ENCODE measurements at regions not wholly inside any gene's neighbourhood (a gene's known extent, or its start where the extent isn't known, plus 50 kb on each side); places are given as distances from the start of the nearest gene placed in this dataset.

DNA sequence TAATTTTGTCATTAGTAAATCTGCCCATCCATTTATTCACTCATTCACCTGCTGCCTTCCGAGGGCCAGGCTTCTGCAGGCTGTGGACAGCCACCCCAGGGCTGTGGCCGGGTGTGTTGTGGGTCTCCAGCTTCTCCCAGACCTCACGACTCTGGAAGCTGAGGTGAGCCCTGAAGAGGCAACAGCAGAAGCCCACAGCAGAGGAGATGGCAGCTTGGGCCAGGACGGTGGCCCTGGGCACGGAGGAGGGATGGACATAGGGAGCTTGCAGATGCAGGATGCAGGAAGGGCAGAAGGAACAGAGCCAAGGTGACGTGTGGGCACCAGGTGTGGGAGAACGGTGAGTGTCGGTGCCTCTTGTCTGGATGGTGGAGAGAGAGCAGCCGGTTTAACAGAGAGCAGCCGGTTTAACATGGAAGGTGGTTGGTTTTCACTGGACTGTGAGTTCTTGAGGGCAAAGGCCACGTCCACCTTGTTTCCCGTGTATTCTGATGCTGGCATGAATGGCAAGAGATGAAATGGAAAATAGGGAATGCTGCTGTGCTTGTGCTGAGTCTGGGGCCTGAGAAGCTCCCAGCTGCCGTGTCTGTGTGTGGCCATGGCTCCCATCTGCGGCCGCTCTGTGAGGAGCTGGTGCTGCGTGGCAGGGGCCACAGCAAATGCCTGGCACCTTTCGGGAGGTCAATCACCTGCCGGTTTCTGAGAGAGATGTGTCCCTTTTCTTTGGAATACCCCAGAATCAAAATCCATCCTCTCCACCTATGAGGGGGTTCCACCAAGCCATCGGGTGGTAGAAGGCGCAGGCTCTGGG is 669.9 kb downstream of the BRD1 start:
- intact Hi-C loops (cut with micrococcal nuclease), result no loop called here
- Histone ChIP-seq H3K27me3 (ENCODE audit: control insufficient read depth, insufficient read depth, low read length) (no peaks in the 10 kb centered on the region), H3K4me1 (ENCODE audit: control insufficient read depth, insufficient read depth, low read length) (no peaks in the 10 kb centered on the region), H3K36me3 (ENCODE audit: control insufficient read depth, insufficient read depth, low read length) (no peaks in the 10 kb centered on the region), H3K4me3 (ENCODE audit: low read length) (no peak overlapping the region), H3K27ac (ENCODE audit: low read length) (no peak overlapping the region), H3K9me3 (ENCODE audit: control insufficient read depth, insufficient read depth, low read length) (no peaks in the 10 kb centered on the region)
- Mint-ChIP-seq H3K4me3 (no peak overlapping the region), H3K27me3 (ENCODE audit: low read depth in 2 of 2) (peaks cover 0 to 3% of the 10 kb centered on the region in 2 donors), H3K27ac (no peak overlapping the region), H3K36me3 (no peaks in the 10 kb centered on the region), H3K9me3 (no peaks in the 10 kb centered on the region), H3K4me1 (no peaks in the 10 kb centered on the region)
- ATAC-seq, result no peak
- DNase-seq, result no peak
- 87% methylated on average over 20 of the region's 20 CpGs for WGBS (ENCODE audit: insufficient coverage)
- TF ChIP-seq, protein P1, sequence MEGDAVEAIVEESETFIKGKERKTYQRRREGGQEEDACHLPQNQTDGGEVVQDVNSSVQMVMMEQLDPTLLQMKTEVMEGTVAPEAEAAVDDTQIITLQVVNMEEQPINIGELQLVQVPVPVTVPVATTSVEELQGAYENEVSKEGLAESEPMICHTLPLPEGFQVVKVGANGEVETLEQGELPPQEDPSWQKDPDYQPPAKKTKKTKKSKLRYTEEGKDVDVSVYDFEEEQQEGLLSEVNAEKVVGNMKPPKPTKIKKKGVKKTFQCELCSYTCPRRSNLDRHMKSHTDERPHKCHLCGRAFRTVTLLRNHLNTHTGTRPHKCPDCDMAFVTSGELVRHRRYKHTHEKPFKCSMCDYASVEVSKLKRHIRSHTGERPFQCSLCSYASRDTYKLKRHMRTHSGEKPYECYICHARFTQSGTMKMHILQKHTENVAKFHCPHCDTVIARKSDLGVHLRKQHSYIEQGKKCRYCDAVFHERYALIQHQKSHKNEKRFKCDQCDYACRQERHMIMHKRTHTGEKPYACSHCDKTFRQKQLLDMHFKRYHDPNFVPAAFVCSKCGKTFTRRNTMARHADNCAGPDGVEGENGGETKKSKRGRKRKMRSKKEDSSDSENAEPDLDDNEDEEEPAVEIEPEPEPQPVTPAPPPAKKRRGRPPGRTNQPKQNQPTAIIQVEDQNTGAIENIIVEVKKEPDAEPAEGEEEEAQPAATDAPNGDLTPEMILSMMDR (IDR thresholded peaks at IDR 0.05), result no peak

DNA sequence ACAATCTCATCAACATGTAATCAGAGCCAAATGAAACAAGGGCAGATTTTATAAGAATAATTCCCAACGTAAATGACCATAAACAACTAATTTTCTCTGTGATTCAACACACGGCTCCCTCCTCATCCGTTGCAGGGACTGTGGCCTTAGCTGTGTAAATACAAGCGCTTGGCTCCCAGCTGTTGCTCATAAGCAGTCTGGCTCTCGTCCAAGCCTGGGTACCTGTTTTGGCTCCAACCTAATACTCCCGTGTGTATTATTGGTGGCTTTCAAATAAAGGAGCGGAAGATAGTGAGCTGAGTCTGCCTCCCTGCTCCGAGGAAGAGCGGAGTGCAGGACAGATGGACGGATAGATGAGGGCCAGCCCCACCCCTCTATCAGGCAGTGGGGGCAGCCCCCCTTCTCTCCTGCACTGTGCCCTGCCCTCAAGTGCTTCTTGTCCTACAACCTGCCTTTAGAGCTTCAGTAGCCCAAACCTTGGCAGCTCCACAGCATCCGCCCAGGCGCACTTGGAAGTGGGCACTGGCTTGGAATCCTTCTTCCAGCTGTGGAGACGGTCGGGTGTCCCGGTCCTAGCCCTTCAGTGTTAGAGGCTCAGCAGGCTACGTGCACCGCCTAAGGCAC is 670.9 kb downstream of the BRD1 start:
- H3K27ac Mint-ChIP-seq, result no peak overlapping the region
- Histone ChIP-seq H3K4me1 (ENCODE audit: control insufficient read depth, insufficient read depth, low read length) (no peaks in the 10 kb centered on the region), H3K27me3 (ENCODE audit: control insufficient read depth, insufficient read depth, low read length) (no peaks in the 10 kb centered on the region), H3K36me3 (ENCODE audit: control insufficient read depth, insufficient read depth, low read length) (no peaks in the 10 kb centered on the region), H3K9me3 (ENCODE audit: control insufficient read depth, insufficient read depth, low read length) (no peaks in the 10 kb centered on the region), H3K27ac (ENCODE audit: low read length) (no peak overlapping the region), H3K4me3 (ENCODE audit: low read length) (no peak overlapping the region)
- no peaks in the 10 kb centered on the region for H3K36me3 Mint-ChIP-seq
- no peak overlapping the region for H3K4me3 Mint-ChIP-seq
- H3K4me1 Mint-ChIP-seq, result no peaks in the 10 kb centered on the region
- no peaks in the 10 kb centered on the region for H3K9me3 Mint-ChIP-seq
- H3K27me3 Mint-ChIP-seq (ENCODE audit: low read depth in 2 of 2), result peaks cover 0 to 3% of the 10 kb centered on the region in 2 donors
- DNase-seq (no peak), ATAC-seq (no peak)
- intact Hi-C loops (cut with micrococcal nuclease), result no loop called here
- TF ChIP-seq, protein P1 (IDR thresholded peaks at IDR 0.05), result no peak
- WGBS (ENCODE audit: insufficient coverage), result 84% methylated on average over 17 of the region's 17 CpGs

DNA sequence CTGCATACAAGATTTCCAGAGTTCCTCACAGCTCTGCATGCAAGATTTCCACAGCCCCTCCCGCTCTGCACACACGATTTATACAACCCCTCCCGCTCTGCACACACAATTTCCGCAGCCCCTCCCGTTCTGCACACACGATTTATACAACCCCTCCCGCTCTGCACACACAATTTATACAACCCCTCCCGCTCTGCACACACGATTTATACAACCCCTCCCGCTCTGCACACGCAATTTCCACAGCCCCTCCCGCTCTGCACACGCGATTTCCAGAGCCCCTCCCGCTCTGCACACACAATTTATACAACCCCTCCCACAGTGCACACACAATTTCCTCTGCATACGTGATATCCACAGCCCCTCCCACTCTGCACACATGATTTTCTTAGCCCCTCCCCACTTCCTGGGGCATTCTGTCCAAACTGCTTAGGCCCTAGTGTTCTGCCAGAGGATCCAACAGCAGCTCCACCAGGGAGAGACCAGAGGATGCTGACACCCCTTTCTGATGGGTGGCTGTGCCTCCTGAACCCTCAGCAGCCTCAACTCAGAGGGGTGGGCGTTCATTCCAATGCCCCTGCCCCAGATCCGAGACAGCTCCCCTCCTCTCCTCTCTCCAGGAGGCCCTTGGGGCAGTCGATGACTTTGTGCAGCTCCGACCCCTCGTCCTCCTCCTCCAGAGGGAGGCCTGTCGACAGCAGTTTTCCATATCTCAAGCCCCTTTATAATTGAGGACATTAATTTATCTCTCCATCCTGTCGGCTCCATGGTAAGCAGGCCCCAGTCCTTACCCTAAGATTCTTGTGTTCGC is 671.7 kb downstream of the BRD1 start:
- intact Hi-C loops (cut with micrococcal nuclease), result no loop called here
- TF ChIP-seq, protein P1 (IDR thresholded peaks at IDR 0.05), result no peak
- H3K36me3 ChIP-seq (ENCODE audit: control insufficient read depth, insufficient read depth, low read length), result no peaks in the 10 kb centered on the region
- no peaks in the 10 kb centered on the region for H3K27me3 ChIP-seq (ENCODE audit: control insufficient read depth, insufficient read depth, low read length)
- H3K27ac Mint-ChIP-seq, result no peak overlapping the region
- ATAC-seq (no peak), DNase-seq (no peak)
- no peaks in the 10 kb centered on the region for H3K9me3 ChIP-seq (ENCODE audit: control insufficient read depth, insufficient read depth, low read length)
- H3K4me1 ChIP-seq (ENCODE audit: control insufficient read depth, insufficient read depth, low read length), result no peaks in the 10 kb centered on the region
- H3K4me3 ChIP-seq (ENCODE audit: low read length), result no peak overlapping the region
- H3K36me3 Mint-ChIP-seq, result no peaks in the 10 kb centered on the region
- H3K27ac ChIP-seq (ENCODE audit: low read length), result no peak overlapping the region
- WGBS (ENCODE audit: insufficient coverage), result 70% methylated on average over 24 of the region's 24 CpGs
- peaks cover 0 to 3% of the 10 kb centered on the region in 2 donors for H3K27me3 Mint-ChIP-seq (ENCODE audit: low read depth in 2 of 2)
- H3K4me1 Mint-ChIP-seq, result no peaks in the 10 kb centered on the region
- no peak overlapping the region for H3K4me3 Mint-ChIP-seq
- H3K9me3 Mint-ChIP-seq, result no peaks in the 10 kb centered on the region
